Fibroblast of skin of scalp (primary cell): ENCODE measurements at regions not wholly inside any gene's neighbourhood (a gene's known extent, or its start where the extent isn't known, plus 50 kb on each side); places are given as distances from the start of the nearest gene placed in this dataset.

Experiments used
- DNase-seq: peaks from one replicate; pipeline ENCODE4 v3.0.0-alpha.2; 2013

GRCh38 chr7:124489082-124489819 is 276.3 kb downstream of the GPR37 start:
- DNase-seq = no peak

GRCh38 chr7:124482229-124482628 is 283.4 kb downstream of the GPR37 start:
- DNase-seq = no peak

- no peak for DNase-seq
These were observed 284.7 kb downstream of the GPR37 start for GRCh38 chr7:124480821-124481290.

- DNase-seq = no peak
These were observed 285.4 kb downstream of the GPR37 start for GRCh38 chr7:124480036-124480820.

GRCh38 chr7:124462249-124462648 is 303.3 kb downstream of the GPR37 start:
- peak; percentile 81 for DNase-seq

- DNase-seq = no peak
These were observed 305.0 kb downstream of the GPR37 start for GRCh38 chr7:124460555-124460954.

- no peak for DNase-seq
These were observed 305.5 kb downstream of the GPR37 start for GRCh38 chr7:124460056-124460450.

GRCh38 chr7:124459101-124460055 is 306.2 kb downstream of the GPR37 start:
- DNase-seq = peak; percentile 61

- peak; percentile 7 for DNase-seq
These were observed 307.8 kb downstream of the GPR37 start for GRCh38 chr7:124457841-124458240.

GRCh38 chr7:124456286-124456685 is 309.3 kb downstream of the GPR37 start:
- DNase-seq = no peak

- no peak for DNase-seq
These were observed 313.4 kb downstream of the GPR37 start for GRCh38 chr7:124452186-124452585.

GRCh38 chr7:124449896-124450295 is 315.7 kb downstream of the GPR37 start:
- DNase-seq = no peak

- DNase-seq = no peak
These were observed 320.7 kb downstream of the GPR37 start for GRCh38 chr7:124444696-124445480.

GRCh38 chr7:124443762-124444161 is 321.8 kb downstream of the GPR37 start:
- DNase-seq = no peak

- DNase-seq = no peak
These were observed 325.5 kb downstream of the GPR37 start for GRCh38 chr7:124440081-124440480.

- no peak for DNase-seq
These were observed 333.5 kb downstream of the GPR37 start for GRCh38 chr7:124432009-124432578.

- DNase-seq = no peak
These were observed 335.7 kb downstream of the GPR37 start for GRCh38 chr7:124429923-124430322.

- no peak for DNase-seq
These were observed 336.8 kb downstream of the GPR37 start for GRCh38 chr7:124428781-124429180.

- no peak for DNase-seq
These were observed 339.0 kb downstream of the GPR37 start for GRCh38 chr7:124426621-124427020.

GRCh38 chr7:124423863-124424262 is 341.7 kb downstream of the GPR37 start:
- DNase-seq = no peak

GRCh38 chr7:124422081-124422480 is 343.5 kb downstream of the GPR37 start:
- DNase-seq = no peak

- no peak for DNase-seq
These were observed 345.2 kb downstream of the GPR37 start for GRCh38 chr7:124420367-124420766.
